MM.1S (cell line): ENCODE measurements at regions not wholly inside any gene's neighbourhood (a gene's known extent, or its start where the extent isn't known, plus 50 kb on each side); places are given as distances from the start of the nearest gene placed in this dataset.

Source experiments
- EZH2 ChIP-seq: fragments of 300-600 bp; sonication (generic); optimal IDR thresholded peaks from 2 replicates; pipeline ENCODE3; 2017; ENCODE audit warnings: low read depth, mild to moderate bottlenecking, antibody characterized with exemption, low read length, mixed read lengths
- TF ChIP-seq, protein P1 (sequence below): fragments of 300-600 bp; sonication (generic); IDR thresholded peaks from 2 replicates; pipeline ENCODE4 v1.5.1; 2016; ENCODE audit warnings: antibody characterized with exemption, low read length, mixed read lengths

DNA sequence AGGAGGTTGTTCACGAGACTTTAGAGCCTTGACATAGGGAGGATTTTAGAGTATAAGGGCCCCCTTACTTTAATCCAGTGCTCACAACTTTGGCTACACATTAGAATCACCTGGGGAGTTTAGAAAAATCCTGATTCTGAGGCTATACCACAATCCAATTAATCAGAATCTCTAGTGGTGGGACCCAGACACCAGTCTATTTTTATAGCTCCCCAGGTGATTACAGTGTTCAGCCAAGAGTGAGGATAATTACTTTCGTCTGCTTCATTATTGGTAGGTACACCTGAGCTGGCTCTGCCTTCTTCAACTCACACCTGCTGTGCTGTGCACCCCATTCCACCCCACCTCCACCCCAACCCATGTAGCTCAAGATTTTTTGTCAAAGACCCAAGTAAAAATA lies 141.3 kb upstream of the EPB41L4A start:
- TF ChIP-seq EZH2: no peak
- TF ChIP-seq, protein P1, sequence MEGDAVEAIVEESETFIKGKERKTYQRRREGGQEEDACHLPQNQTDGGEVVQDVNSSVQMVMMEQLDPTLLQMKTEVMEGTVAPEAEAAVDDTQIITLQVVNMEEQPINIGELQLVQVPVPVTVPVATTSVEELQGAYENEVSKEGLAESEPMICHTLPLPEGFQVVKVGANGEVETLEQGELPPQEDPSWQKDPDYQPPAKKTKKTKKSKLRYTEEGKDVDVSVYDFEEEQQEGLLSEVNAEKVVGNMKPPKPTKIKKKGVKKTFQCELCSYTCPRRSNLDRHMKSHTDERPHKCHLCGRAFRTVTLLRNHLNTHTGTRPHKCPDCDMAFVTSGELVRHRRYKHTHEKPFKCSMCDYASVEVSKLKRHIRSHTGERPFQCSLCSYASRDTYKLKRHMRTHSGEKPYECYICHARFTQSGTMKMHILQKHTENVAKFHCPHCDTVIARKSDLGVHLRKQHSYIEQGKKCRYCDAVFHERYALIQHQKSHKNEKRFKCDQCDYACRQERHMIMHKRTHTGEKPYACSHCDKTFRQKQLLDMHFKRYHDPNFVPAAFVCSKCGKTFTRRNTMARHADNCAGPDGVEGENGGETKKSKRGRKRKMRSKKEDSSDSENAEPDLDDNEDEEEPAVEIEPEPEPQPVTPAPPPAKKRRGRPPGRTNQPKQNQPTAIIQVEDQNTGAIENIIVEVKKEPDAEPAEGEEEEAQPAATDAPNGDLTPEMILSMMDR: no peak
